Urinary bladder (tissue), 3 donors: ENCODE measurements at regions not wholly inside any gene's neighbourhood (a gene's known extent, or its start where the extent isn't known, plus 50 kb on each side); places are given as distances from the start of the nearest gene placed in this dataset.

Experiments
- DNase-seq: peaks from one replicate; pipeline ENCODE4 v3.0.0-alpha.2; 2015; ENCODE audit errors: extremely low spot score
- H3K27ac ChIP-seq: one replicate; pipeline ENCODE4 v1.5.1; 2013; ENCODE audit warnings: low read depth, mild to moderate bottlenecking, moderate library complexity
- H3K36me3 ChIP-seq: one replicate; pipeline ENCODE4 v1.6.1; 2013; ENCODE audit warnings: mild to moderate bottlenecking, moderate library complexity; ENCODE audit not compliant: insufficient read depth
- H3K4me1 ChIP-seq: one replicate; pipeline ENCODE4 v1.6.1; 2013; ENCODE audit warnings: mild to moderate bottlenecking, moderate library complexity; ENCODE audit not compliant: insufficient read depth
- H3K4me3 ChIP-seq: one replicate; pipeline ENCODE4 v1.5.1; 2013; ENCODE audit warnings: low read depth, low read length
- WGBS: extraction: QIAGEN DNeasy Blood & Tissue Kit; methylation state at CpG from one replicate; pipeline ENCODE4 v1.1.7; 2013; 5-methylcytosine and 5-hydroxymethylcytosine counted together
- donor health status: healthy with polysubstance abuse.
- donor health status: healthy.

- WGBS = 40% methylated on average over 6 of the region's 6 CpGs
- Histone ChIP-seq H3K27ac (no peak overlapping the region), H3K4me1 (no peaks in the 10 kb centered on the region), H3K36me3 (no peaks in the 10 kb centered on the region), H3K4me3 (no peak overlapping the region)
- no peak for DNase-seq
Observed at GRCh38 chr11:15507592-15507991, 392.9 kb downstream of the INSC start.

- WGBS = 96% methylated on average over 2 of the region's 2 CpGs
- no peak overlapping the region for H3K4me3 ChIP-seq
Observed at GRCh38 chr11:15509082-15509481, 394.4 kb downstream of the INSC start.

DNA sequence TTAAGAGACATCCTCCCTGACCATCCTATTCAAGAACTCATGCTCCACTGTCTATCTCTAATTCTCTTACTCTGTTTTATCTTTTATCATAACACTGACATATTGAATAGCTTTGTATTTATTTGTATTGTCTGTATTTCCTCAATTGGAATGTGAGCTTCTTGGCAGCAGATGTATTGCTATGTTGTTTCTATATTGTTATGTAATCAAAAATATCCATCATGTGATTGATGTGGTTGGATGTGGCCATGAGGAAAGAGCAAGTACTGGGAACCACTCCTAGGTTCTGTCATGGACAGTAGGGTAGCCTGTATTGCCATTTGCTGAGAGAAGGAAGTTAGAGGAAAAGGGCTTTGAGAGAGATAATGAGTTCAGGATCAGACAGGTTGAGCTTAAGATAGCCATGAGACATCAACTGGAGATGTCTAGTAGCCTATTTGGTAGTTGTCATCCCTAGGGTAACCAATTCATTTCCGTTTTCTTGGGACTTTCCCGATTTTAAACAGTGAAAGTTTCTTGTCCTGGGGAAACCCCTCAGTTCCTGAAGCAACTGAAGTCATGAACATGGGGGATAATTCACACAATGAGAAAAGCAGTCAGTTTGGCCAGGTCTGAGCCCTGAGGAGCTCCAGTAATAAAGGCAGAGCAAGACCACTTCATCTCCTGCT is 404.5 kb downstream of the INSC start:
- DNase-seq = no peak
- no peak overlapping the region for H3K4me3 ChIP-seq
- WGBS = 71% methylated on average over 2 of the region's 2 CpGs
- no peak overlapping the region for H3K27ac ChIP-seq
- H3K4me1 ChIP-seq = no peaks in the 10 kb centered on the region
- H3K36me3 ChIP-seq = no peaks in the 10 kb centered on the region

More at GRCh38 chr11:15509082-15509481, 394.4 kb downstream of the INSC start:
- Histone ChIP-seq H3K36me3 (no peaks in the 10 kb centered on the region), H3K27ac (no peak overlapping the region), H3K4me1 (no peaks in the 10 kb centered on the region)
- DNase-seq = no peak

DNA sequence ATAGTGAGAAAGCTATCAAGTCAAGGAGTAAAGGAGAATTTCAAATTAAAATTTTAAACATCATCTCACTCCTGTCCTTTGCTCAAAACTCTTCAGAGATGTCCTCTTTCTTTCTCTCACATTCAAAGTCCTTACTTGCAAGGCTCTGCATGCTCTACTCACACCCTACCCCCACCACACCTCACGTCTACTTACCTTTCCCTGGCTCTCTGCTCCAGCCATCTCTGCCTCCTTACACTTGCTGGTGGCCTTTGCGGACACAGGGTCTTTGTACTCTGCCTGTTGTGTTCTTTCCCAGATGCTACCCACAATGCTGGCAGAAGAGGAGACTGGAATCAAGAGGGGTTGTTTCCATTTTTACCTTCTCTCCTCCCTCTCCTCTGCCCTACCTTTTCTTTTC is 405.2 kb downstream of the INSC start:
- no peak for DNase-seq
- no peaks in the 10 kb centered on the region for H3K4me1 ChIP-seq
- no peak overlapping the region for H3K4me3 ChIP-seq
- no peak overlapping the region for H3K27ac ChIP-seq
- no peaks in the 10 kb centered on the region for H3K36me3 ChIP-seq
- WGBS = 67% methylated on average over 2 of the region's 2 CpGs

DNA sequence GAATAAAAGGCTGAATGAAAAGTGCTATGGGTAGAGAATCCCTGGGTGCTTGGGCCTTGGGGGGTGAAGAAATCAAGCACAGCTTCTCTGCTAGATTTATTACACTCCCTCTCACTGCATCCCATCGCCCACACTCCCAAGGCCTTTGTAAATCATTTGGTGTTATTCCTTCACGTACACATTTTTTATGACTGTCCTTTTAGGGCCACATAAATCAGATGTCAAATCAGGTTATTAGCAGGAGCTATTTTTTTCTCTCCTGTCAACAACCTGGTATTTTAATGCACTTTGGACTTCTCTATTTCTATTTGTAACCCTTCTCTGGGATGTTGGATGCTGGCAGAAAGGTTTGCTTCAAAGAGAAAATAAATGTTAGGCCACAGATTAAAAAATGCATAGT is 408.8 kb downstream of the INSC start:
- Histone ChIP-seq H3K36me3 (no peaks in the 10 kb centered on the region), H3K27ac (no peak overlapping the region), H3K4me3 (no peak overlapping the region), H3K4me1 (no peaks in the 10 kb centered on the region)
- DNase-seq = no peak
- 26% methylated on average over 2 of the region's 2 CpGs for WGBS

GRCh38 chr11:15525582-15525981 is 410.9 kb downstream of the INSC start:
- Histone ChIP-seq H3K27ac (no peak overlapping the region), H3K36me3 (no peaks in the 10 kb centered on the region), H3K4me1 (no peaks in the 10 kb centered on the region), H3K4me3 (no peak overlapping the region)
- WGBS = 78% methylated on average over 1 of the region's 1 CpG
- no peak for DNase-seq

GRCh38 chr11:15526032-15526431 is 411.3 kb downstream of the INSC start:
- H3K4me1 ChIP-seq = no peaks in the 10 kb centered on the region
- 82% methylated on average over 2 of the region's 2 CpGs for WGBS
- DNase-seq = no peak
- no peak overlapping the region for H3K4me3 ChIP-seq
- H3K36me3 ChIP-seq = no peaks in the 10 kb centered on the region
- H3K27ac ChIP-seq = no peak overlapping the region

DNA sequence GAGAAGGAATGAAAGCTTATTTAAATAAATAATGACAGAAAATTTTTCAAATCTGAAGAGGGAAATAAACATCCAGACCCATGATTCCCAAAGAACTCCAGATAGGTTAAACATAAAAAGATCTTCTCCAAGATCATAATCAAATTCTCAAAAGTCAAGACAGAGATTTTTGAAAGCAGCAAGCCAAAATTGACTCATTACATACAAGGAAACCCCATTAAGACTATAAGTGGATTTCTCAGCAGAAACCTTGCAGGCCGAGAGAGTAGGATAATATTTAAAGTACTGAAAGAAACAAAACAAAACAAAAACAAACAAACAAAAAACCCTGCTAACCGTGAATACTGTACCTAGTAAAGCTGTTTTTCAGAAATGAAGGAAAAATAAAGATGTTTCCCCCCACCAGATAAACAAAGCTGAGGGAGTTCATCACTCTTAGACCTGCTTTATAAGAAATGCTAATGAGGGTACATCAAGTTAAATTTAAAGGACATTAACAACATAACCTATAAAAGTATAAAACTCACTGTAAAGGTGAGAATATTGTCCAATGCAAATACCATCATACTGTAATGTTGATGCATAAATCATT is 412.2 kb downstream of the INSC start:
- Histone ChIP-seq H3K27ac (no peak overlapping the region), H3K4me1 (no peaks in the 10 kb centered on the region), H3K36me3 (no peaks in the 10 kb centered on the region), H3K4me3 (no peak overlapping the region)
- DNase-seq = no peak
- WGBS = 83% methylated on average over 2 of the region's 2 CpGs

- no peak overlapping the region for H3K4me3 ChIP-seq
- no peak for DNase-seq
- H3K36me3 ChIP-seq = no peaks in the 10 kb centered on the region
- H3K27ac ChIP-seq = no peak overlapping the region
- H3K4me1 ChIP-seq = no peaks in the 10 kb centered on the region
- whole genome bisulfite sequencing = 83% methylated on average over 4 of the region's 4 CpGs
Observed at GRCh38 chr11:15532432-15532831, 417.7 kb downstream of the INSC start.

DNA sequence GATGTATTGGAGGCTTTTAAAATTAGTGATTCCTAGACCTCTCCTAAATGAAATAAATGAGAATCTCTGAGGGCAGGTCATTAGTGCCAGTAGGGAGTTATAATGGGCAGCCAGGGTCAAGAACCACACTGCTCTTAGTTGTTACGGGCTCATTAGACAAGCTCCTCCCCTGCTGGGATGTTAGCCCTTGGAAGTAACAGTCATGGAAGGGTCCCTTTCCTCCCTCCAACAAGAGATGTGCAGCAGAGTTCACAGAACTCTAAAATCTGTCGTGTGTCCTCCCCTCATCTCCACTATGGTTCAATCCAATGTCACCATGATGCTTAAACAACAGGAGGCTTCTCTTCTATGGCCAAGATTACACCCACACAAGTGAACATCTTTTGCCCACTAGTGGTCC is 419.5 kb downstream of the INSC start:
- no peak for DNase-seq
- Histone ChIP-seq H3K27ac (no peak overlapping the region), H3K4me1 (no peaks in the 10 kb centered on the region), H3K4me3 (no peak overlapping the region), H3K36me3 (no peaks in the 10 kb centered on the region)
- 86% methylated on average over 2 of the region's 2 CpGs for WGBS

DNA sequence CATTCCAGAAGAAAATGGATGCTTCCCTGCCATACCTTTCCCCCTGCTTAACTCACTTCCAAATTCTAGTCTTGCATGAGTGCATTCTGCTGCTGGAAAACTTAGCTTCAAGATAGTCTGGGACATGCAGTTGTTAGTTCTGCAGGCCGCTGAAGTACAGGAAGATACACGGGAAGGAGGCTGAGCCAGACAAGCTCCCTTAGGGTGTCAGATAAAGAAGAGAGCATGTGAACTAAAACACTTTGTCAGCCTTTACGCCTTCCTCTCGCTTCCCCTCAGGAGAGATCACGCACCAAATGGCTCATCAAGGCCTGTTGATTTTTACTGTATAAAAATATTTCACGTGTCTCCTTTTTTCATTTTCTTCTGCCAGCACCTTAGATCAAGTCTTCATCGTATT is 420.7 kb downstream of the INSC start:
- Histone ChIP-seq H3K36me3 (no peaks in the 10 kb centered on the region), H3K4me1 (no peaks in the 10 kb centered on the region), H3K27ac (no peak overlapping the region), H3K4me3 (no peak overlapping the region)
- no peak for DNase-seq
- 87% methylated on average over 7 of the region's 7 CpGs for WGBS

- no peaks in the 10 kb centered on the region for H3K36me3 ChIP-seq
- no peak for DNase-seq
- H3K4me3 ChIP-seq = no peak overlapping the region
- no peak overlapping the region for H3K27ac ChIP-seq
- WGBS = 89% methylated on average over 2 of the region's 2 CpGs
- H3K4me1 ChIP-seq = no peaks in the 10 kb centered on the region
Observed at GRCh38 chr11:15536438-15536837, 421.7 kb downstream of the INSC start.

DNA sequence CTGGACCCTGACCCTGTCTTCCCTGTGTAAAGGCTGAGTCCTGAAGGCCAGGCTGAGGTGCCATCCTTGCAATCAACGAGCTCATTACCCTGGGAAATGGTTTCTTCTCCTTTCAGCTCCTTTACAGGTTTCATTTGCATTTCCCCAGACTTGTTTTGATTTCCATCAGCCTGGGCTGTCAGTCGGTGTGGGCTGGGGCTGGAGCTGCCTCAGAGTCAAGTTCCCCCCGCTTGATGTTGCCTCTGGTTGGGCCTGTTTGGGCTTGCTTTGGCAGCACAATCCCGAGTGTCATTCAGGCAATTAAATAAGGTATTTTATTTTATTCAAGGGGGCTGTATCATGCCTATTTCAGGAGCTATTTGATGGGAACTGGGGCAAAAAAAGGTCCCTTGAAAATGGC is 424.9 kb downstream of the INSC start:
- Histone ChIP-seq H3K4me1 (no peaks in the 10 kb centered on the region), H3K4me3 (no peak overlapping the region)
- WGBS = 69% methylated on average over 4 of the region's 4 CpGs

DNA sequence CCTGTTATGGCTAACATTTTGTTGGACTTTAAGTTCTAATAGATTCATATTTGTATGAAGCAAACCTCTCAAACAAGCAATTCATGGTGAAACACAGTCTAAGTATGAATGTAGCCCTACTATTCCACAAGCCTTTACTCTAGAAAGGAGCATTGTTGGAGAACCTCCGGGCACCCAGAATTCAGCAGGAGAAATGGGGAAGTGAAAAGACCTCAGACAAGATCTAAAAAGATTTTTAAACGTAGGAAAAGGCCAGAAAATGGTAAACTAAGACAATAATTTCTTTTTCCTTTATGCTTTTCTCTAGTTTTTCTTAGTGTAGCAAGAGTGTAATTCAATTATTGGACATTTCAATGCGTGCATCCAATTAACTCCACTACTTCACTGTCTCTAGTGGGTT is 426.4 kb downstream of the INSC start:
- Histone ChIP-seq H3K4me1 (no peaks in the 10 kb centered on the region), H3K4me3 (no peak overlapping the region), H3K36me3 (no peaks in the 10 kb centered on the region), H3K27ac (no peak overlapping the region)
- WGBS = 85% methylated on average over 3 of the region's 3 CpGs
- DNase-seq = no peak

More for the DNA sequence above, 424.9 kb downstream of the INSC start:
- no peak for DNase-seq
- Histone ChIP-seq H3K27ac (no peak overlapping the region), H3K36me3 (no peaks in the 10 kb centered on the region)
